Activated CD8-positive, alpha-beta memory T cell treated with anti-CD3 and anti-CD28 coated beads for 48 hours (primary cell): ENCODE measurements at regions not wholly inside any gene's neighbourhood (a gene's known extent, or its start where the extent isn't known, plus 50 kb on each side); places are given as distances from the start of the nearest gene placed in this dataset.
"Not testable (repeated sequence)": the region's sequence is repeated elsewhere in the genome, so short reads cannot be mapped to it uniquely, and the experiment has no call there.

ENCODE experiments used
- DNase-seq, 3 experiments: peaks; one replicate each; pipeline ENCODE4 v3.0.0-alpha.2; 2020; ENCODE audit warnings: low read depth in 2 of 3, low spot score in 2 of 3

DNA sequence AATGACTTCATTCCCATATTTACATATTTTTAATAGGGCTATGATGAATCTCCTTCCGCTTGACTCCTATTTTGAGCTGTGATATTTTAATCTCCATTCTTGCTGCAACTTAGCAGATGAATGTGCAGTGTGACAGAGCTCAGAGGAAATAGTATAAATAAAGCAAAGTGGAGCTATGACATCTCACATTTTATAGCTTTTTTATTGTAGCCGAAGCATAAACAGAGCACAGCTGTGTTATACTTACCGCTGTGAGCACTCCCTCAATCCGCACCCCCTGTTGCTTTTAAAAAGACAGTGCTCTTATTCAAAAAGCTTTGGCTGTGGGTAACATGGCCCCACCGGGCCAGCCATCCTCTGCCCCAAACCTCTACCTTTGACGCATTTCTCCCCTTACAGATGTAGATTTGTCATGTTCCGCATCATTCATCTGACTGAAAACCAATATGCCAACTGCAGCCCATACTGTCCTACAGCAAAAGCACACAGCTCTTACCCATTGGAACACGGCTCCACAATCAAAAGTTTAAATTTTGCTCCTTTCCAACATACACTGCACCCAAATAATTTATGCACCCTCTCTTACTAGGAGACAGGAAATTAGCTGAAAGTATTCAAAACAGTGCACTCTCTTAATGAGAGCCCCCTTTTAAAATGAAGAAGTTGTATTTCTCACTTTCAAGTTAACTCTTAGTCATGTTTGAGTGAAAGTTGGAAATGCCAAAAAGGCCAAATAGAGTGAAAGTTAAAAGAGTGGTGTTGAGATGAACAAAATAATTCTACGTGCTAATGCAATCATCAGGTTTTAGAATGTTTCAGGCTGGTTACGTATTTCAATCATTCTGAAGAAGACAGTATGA lies 429.3 kb upstream of the SOX5 start:
- DNase-seq = no peak

DNA sequence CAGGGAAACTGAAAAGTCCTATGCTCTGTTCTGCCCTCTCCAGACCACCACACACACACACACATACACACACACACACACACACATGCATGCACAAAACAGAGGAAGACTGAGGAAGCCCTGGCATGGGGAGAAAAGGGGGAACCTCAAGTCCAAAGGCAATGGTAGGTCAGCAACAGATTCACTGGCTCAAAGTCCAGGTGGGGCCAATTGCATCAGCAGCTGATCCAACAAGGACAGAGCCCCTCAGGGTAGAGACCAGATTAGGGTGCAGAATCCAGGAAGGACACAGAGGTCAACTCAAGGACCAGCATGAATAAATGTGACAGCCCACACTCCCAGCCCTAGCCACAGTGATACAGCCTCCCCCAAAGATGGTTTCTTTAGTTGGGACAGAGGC lies 425.0 kb upstream of the SOX5 start:
- DNase-seq = no peak

DNA sequence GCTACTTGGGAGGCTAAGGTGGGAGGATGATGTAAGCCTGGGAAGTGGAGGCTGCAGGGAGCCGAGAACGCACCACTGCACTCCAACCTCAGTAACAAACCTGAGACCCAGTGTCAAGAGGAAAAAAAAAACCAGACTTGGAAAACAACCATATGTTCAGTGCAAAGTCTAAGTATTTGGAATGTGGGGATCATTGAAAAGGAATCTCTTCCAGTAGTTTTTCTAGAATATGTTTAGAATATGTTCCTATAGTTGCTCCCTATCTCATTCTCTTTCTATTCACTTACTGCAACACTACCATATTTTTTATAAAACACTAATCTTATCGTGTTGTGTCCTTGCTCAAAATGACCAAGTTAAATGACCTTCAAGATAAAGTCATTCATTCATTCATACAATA lies 423.5 kb upstream of the SOX5 start:
- DNase-seq = no peak

DNA sequence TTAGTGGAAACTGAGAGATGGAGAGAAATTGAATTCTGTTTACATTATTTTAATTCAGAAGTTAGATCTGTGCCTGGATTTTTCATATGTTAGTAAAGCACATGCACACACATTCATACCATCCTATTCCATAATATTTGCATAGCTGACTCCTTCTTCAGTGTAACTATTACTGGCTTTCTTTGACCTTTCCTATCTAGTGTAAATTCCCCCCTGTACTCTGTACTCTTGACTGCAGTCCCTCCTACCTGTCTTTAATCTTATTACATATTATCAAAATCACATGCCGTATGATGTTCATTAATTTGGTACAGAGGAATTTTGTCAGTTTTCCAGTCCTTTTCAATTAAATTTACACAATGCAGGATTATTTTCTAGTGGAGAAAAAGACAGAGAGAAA lies 417.0 kb upstream of the SOX5 start:
- DNase-seq = no peak

DNA sequence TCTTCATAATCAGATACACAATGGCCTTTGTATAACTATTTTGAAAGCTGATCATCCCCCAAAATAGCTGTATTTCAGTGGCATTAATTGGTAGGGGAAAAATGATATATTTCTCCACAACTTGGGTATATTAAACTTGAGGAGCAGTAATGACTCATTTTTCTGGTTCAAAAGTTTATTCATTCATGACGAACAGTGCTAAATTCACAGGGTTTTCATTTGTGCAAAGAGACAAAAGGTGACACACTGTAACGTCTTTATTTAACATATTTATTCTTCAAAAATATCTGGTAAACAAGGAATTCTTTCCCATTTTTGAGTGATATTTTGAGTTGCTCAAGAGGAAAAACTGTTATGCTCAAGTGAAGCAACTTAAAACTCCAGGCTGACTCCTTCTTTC lies 415.5 kb upstream of the SOX5 start:
- DNase-seq = no peak

DNA sequence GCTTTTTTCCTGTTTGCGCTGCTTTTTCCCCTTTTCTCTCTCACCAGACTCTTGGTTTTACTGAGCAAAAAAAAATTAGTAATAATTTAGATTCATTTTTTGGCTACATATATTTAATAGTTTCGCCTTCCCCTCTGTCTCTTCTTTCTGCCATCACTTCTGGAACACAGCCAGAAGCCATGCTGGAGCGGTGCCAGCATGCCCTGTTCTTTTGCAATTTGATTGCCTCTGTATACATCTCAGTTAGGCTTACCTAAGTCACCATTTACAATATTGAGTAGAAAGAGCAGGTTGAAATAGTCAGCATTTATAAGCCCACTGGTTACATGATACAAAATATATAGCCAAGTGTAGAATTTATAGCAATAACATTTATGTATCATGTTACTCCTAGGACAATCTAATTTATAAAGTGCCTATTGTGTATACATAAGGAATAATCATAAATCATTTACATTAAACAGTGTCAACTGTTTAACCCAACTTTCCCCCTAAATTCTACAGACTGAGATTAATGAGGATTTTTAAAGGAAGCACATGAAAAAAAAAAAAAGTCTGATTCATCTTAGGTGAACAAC lies 413.8 kb upstream of the SOX5 start:
- DNase-seq = no peak

DNA sequence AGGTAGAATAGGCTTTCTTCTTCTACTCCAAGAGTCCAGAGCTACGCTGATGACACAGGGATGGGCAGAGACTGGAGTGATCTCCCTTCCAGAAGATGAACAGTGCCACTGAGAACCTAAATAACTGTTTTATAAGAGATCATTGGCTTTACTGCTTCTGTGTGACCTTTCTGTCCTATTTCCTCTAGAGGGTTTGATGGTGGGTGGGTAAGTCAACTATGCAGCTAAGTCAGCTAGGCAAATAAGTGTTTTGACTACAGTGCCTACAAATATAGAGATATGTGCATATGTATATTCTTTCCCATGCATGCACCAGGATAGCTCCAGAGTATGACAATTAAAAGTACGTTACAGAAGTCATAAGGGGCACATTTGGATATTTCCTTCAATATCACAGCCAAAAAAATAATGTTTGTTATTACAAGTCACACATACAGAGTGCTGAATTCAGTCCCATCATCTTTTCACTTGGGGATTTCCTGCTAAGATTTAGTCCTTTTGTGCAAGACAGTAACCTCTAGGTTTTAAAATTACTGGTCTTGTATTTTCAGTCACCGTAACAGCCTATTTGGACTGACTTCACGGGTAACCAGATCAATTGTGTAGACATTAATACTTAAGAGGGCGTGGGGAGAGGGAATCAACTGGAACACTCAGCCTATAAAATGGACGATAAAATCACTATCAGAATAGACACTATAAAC lies 412.6 kb upstream of the SOX5 start:
- DNase-seq = no peak

DNA sequence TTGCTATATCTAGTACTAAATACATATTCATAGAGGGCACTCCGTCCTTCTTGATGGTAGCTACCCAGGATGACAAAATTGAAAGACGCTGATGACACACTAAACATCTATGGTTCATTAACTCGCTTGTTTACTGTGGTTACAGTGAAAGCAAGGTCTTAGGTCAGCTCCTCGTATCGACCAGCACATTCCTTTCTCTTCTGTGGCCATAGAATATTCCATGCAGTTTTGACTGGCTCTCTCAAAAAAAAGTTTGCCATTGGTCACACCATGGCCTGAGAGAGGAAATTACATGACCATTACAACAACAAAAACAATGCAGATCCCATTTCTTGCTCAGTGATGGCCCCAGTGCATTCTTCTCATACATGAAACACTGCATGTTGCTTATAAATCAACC lies 411.4 kb upstream of the SOX5 start:
- DNase-seq = no peak

DNA sequence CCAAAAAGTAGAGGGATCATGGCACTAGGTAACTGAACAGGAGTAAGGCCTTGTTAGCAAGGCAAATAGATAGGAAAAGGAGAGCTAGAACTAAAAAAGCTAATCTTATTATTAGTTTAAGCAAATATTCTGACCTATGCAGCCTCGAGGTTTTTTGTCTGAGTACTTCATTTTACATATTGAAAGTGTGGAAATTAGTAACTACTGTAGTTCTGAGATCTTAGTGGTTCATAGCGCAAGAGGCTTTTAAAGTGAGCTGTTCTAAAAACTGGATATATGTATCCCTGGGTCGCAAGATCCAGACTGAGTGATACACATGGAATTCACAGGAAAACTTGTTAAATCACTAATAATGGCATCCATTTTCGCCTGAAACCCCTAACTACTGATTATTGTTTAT lies 411.0 kb upstream of the SOX5 start:
- no peak for DNase-seq

DNA sequence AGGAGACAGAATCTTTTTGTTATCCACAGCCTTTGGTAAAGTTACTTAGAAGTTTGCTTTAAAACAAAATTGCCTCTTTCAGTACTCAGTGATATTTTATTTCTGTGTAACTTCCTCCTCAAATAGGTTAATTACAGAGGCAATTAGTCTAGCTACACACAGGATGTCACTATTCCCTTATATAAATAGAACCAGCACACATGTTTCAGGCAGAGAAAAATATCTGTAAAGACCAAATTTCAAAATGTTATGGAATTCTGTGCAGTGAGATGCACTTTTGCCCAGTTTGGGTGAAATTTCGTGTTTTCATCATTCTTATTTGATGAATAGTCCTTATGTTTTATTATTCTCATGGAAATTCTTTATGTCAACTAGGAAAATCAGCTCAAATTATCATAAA lies 410.6 kb upstream of the SOX5 start:
- no peak for DNase-seq

DNA sequence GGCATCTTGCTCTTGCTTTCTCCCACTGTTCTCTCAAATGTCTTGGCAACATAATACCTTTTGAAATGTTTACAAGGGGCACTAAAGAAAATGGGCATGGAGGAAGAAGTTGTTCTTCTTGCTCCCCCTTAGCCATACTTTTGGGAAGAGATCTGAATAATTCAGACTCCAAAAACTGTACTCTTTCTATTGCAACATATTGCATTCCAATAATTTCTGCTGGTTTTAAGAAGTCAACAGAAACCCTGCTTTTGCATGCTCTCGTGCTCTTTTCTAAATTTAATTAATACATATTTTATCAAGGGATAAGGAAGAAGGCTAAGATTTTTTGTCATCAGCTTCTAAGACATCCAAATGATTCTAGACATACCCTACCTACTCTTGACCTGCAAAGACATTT lies 409.9 kb upstream of the SOX5 start:
- DNase-seq = no peak

DNA sequence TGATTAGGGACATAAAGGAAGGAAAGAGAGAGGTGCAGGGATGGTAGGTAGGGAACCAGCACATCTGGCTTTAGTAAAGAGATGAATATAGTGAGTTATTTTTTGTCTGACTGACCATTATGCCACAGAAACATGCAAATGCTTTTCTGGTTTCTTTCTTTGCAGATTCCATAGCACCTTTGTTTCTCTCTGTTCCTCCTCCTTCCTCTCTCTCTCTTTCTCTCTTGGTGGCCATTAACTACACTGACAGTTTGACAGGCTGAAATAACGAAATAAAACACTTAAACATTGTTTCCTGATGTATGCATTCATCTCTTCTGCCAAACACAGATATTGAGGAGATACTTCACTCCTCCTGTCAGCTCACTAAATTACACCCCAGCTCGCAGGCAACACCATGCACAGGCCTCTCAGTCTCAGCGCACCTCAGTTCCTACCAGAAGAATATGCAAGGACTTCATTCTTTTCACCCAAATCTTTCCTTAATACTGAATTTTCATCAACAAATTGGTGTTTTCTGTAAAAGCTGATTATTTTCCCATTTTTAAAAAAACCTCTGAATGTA lies 406.9 kb upstream of the SOX5 start:
- DNase-seq = no peak

DNA sequence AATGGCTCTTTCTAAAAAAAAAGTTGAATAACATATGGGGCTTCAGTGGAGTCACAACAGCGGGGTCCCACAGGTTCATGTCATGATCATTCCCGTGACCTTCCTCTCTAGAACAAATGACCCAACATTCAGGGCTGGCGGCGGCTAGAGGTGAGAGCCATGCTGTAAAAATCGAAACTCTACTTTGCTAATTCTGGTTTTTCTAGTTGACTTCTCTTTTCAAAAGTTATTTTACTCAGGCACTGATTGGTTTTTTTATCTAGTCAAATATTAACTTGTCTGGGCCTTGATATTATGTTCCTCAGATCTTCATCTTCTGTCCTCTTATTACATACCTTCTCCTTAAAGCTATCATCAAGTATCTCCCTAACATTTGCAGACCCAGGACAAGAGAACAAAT lies 402.9 kb upstream of the SOX5 start:
- no peak for DNase-seq

DNA sequence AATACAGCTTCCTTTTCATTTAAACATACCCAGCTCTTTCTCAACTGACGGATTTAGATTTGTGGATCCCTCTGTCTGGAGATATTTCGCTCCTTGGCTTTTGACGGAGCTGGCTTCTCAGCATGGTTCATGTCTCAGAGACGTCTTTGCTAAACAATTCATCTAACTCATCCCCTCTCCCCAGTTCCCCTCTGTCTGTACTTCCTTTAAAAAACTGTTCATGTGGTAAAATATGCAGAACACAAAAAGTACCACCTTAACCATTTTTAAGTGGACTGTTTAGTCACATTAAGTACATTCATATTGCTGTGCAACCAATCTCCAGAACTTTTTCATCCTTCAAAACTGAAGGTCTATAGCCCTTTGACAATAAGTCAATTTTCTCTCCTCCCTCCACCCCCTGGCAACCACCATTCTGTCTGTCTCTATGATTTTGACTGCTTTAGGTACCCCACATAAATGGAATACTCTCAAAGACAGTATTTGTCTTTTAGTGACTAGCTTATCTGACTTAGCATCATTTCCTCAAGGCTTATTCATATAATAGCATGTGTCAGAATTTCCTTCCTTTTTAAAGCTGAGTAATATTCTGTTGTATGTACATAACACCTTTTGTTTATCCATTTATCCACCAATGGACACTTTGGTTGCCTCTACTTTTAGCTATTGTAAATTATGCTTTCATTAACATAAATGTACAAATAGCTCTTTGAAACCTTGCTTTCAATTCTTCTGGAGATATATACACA lies 399.8 kb upstream of the SOX5 start:
- no peak for DNase-seq

DNA sequence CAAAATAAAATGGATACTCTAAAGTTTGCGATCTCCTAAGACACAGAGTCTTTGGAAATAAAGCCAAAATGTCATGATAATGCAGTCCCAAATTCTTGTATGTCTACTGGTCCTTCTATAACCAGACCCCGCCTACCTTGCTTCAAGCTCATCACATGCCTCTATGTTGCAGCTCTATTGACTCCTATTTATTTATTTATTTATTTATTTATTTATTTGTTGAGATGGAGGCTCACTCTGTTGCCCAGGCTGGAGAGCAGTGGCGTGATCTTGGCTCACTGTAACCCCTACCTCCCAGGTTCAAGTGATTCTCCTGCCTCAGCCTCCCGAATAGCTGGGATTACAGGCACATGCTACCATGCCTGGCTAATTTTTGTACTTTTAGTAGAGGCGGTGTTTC lies 398.7 kb upstream of the SOX5 start:
- not testable (repeated sequence) for DNase-seq

DNA sequence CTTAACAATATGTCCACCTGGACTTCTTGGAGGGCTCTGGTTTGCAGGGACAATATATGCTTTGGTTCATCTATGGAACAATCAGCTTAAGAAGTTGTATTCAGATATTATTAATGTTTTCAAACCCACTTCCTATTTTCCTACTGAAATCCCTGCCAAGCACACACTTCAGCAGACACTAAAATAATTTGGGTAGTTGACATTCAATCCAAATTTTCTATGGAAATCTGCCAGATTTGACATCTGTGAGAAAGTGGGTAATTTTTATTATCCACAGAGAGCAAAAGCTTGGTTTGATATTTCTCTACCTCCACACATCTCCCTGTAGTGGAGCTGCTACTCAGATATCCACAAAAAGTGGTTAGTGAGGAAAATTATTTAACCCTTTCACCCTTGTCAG lies 378.8 kb upstream of the SOX5 start:
- DNase-seq = no peak

DNA sequence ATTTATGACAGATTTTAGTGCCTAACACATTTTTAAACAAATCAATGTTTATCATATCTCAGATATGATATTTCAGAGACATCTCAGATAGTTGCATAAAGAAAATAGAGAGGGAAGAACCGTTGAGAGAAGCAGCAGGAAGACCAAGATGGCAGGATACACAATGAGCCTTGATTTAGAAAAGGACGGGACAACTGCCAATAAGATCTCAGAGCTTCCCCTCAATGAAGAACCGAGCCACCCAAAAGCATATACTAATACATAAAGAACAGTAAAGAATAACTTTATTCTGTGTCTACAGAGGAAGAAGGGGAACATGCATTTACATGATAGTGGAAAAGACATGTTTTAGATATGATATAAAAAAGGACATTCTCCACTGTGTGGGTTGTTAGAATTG lies 375.9 kb upstream of the SOX5 start:
- DNase-seq = no peak

DNA sequence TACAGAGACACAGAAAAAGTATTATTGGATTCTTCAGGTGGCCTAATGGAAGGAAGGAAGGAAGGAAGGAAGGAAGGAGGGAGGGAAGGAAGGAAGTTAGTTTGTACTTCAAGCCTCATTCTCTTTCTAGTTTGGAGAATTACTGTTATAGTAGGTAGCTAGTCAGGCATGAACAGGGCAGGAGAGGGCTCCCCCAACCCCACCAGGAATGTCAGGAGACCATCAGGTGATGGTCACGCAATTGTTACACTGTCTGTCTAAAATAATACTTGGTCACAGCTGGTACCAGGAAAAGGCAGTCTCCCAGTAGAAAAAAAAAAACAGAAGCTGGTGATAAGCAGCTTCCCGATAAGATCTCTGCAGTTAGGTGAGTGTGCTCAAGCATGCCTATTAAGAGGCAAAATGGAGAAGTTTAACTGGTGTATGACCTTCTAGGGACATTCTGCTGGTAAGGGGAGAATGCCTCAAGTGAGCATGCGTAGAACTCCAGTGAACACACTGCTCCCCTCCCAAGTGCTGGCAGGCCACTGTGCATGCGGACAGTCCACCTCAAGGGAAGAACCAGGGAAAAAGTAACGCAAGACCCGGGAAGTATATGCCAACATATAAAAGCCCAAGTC lies 358.4 kb upstream of the SOX5 start:
- no peak for DNase-seq

DNA sequence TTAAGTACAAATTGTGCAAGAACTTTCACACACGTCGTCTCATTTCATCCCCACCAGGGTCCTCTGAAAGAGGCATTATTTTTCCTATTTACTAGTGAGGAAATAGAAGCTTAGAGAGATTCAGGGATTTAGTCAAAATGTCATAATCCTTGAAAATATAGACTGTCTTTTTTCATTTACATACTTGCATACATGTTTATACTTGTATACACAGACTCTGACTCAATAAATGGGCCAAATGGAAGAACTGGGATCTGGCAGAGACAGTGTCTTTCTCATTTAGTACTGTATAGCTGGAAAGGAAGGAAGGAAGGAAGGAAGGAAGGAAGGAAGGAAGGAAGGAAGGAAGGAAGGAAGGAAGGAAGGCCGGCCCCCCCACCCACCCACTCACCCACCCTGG lies 357.7 kb upstream of the SOX5 start:
- no peak for DNase-seq

DNA sequence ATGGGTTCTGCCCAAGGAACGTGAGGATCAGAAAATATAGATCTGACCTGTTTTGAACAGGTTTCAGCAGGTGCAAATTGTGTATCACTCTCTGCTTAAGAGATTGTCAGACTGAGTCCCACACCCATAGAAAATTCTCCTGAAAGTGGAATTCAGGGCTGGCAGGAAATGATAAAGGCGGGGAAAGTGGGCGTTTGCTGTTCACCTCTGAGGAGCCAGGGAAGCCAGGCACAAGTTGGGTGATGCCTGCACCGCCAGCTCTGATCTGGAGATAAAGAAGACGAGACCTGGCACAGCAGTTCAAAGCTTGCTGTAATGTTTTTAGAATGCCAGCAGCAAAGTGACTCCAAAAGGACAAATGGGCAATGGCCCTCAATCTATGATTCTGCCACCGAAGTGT lies 356.5 kb upstream of the SOX5 start:
- DNase-seq = no peak

DNA sequence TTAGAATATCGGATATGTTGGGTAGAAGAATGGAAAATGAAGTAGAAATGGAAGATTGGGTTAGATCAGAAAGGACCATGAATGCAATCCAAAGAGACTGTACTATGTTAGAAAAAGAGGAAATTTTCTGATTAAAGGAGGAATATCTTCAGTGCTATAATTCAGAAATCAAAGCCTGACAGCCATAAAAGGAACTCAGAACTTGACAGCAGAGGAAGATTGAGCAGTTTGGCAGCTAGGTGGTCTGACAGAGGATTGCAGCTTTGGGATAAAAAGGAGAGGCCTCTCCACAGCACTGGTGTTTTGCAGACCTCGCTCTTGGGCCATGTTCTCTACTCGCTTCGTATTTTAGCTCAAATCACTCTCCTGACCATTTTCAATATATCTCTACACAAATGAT lies 354.8 kb upstream of the SOX5 start:
- DNase-seq = no peak
